IPS-18c (cell line): ENCODE measurements at regions not wholly inside any gene's neighbourhood (a gene's known extent, or its start where the extent isn't known, plus 50 kb on each side); places are given as distances from the start of the nearest gene placed in this dataset.

ENCODE experiments used
- H3K4me3 ChIP-seq: 2 replicates; pipeline ENCODE4 v1.7.0; 2013; ENCODE audit warnings: low read depth, mild to moderate bottlenecking, low read length, moderate library complexity; ENCODE audit not compliant: insufficient read depth
- H3K9me3 ChIP-seq: one replicate; pipeline ENCODE4 v1.6.1; 2013; ENCODE audit warnings: mild to moderate bottlenecking, low read length, moderate library complexity; ENCODE audit not compliant: control insufficient read depth, insufficient read depth

GRCh38 chr5:113652161-113652560 lies 138.7 kb downstream of the YTHDC2 start:
- Histone ChIP-seq H3K4me3 (no peak overlapping the region), H3K9me3 (no peaks in the 10 kb centered on the region)

- H3K4me3 ChIP-seq: no peak overlapping the region
- H3K9me3 ChIP-seq: no peaks in the 10 kb centered on the region
These were observed 141.3 kb downstream of the YTHDC2 start for GRCh38 chr5:113654828-113655227.

- H3K9me3 ChIP-seq: no peaks in the 10 kb centered on the region
- H3K4me3 ChIP-seq: no peak overlapping the region
These were observed 146.7 kb downstream of the YTHDC2 start for GRCh38 chr5:113660206-113660605.

- no peaks in the 10 kb centered on the region for H3K9me3 ChIP-seq
- no peak overlapping the region for H3K4me3 ChIP-seq
These were observed 147.3 kb downstream of the YTHDC2 start for GRCh38 chr5:113660706-113661250.

- Histone ChIP-seq H3K4me3 (no peak overlapping the region), H3K9me3 (no peaks in the 10 kb centered on the region)
These were observed 150.5 kb downstream of the YTHDC2 start for GRCh38 chr5:113663879-113664541.

- Histone ChIP-seq H3K9me3 (peaks cover 7% of the 10 kb centered on the region), H3K4me3 (no peak overlapping the region)
These were observed 159.5 kb downstream of the YTHDC2 start for GRCh38 chr5:113673041-113673440.

GRCh38 chr5:113675166-113675565 lies 161.7 kb downstream of the YTHDC2 start:
- peaks cover 7% of the 10 kb centered on the region for H3K9me3 ChIP-seq

GRCh38 chr5:113678202-113678601 lies 164.7 kb downstream of the YTHDC2 start:
- H3K9me3 ChIP-seq: peaks cover 7% of the 10 kb centered on the region

More at GRCh38 chr5:113675166-113675565, 161.7 kb downstream of the YTHDC2 start:
- H3K4me3 ChIP-seq: no peak overlapping the region

GRCh38 chr5:113678924-113679575 lies 165.6 kb downstream of the YTHDC2 start:
- H3K4me3 ChIP-seq: no peak overlapping the region
- peaks cover 7% of the 10 kb centered on the region for H3K9me3 ChIP-seq

More at GRCh38 chr5:113678202-113678601, 164.7 kb downstream of the YTHDC2 start:
- H3K4me3 ChIP-seq: no peak overlapping the region

- H3K4me3 ChIP-seq: no peak overlapping the region
These were observed 167.0 kb downstream of the YTHDC2 start for GRCh38 chr5:113680534-113680933.

GRCh38 chr5:113682497-113683136 lies 169.1 kb downstream of the YTHDC2 start:
- Histone ChIP-seq H3K9me3 (no peaks in the 10 kb centered on the region), H3K4me3 (no peak overlapping the region)

More at GRCh38 chr5:113680534-113680933, 167.0 kb downstream of the YTHDC2 start:
- no peaks in the 10 kb centered on the region for H3K9me3 ChIP-seq

- H3K4me3 ChIP-seq: no peak overlapping the region
- no peaks in the 10 kb centered on the region for H3K9me3 ChIP-seq
These were observed 169.7 kb downstream of the YTHDC2 start for GRCh38 chr5:113683211-113683610.

- H3K4me3 ChIP-seq: no peak overlapping the region
- no peaks in the 10 kb centered on the region for H3K9me3 ChIP-seq
These were observed 173.1 kb downstream of the YTHDC2 start for GRCh38 chr5:113686599-113686998.

- no peaks in the 10 kb centered on the region for H3K9me3 ChIP-seq
- H3K4me3 ChIP-seq: no peak overlapping the region
These were observed 176.2 kb downstream of the YTHDC2 start for GRCh38 chr5:113689647-113690046.

GRCh38 chr5:113692466-113692865 lies 179.0 kb downstream of the YTHDC2 start:
- Histone ChIP-seq H3K4me3 (no peak overlapping the region), H3K9me3 (peaks cover 2% of the 10 kb centered on the region)

- H3K4me3 ChIP-seq: no peak overlapping the region
These were observed 179.5 kb downstream of the YTHDC2 start for GRCh38 chr5:113692891-113693457.

GRCh38 chr5:113693701-113694100 lies 180.2 kb downstream of the YTHDC2 start:
- Histone ChIP-seq H3K4me3 (no peak overlapping the region), H3K9me3 (peaks cover 3% of the 10 kb centered on the region)

More at GRCh38 chr5:113692891-113693457, 179.5 kb downstream of the YTHDC2 start:
- peaks cover 2% of the 10 kb centered on the region for H3K9me3 ChIP-seq
